ENCODE measurements at regions not wholly inside any gene's neighbourhood (a gene's known extent, or its start where the extent isn't known, plus 50 kb on each side); places are given as distances from the start of the nearest gene placed in this dataset.

DNA sequence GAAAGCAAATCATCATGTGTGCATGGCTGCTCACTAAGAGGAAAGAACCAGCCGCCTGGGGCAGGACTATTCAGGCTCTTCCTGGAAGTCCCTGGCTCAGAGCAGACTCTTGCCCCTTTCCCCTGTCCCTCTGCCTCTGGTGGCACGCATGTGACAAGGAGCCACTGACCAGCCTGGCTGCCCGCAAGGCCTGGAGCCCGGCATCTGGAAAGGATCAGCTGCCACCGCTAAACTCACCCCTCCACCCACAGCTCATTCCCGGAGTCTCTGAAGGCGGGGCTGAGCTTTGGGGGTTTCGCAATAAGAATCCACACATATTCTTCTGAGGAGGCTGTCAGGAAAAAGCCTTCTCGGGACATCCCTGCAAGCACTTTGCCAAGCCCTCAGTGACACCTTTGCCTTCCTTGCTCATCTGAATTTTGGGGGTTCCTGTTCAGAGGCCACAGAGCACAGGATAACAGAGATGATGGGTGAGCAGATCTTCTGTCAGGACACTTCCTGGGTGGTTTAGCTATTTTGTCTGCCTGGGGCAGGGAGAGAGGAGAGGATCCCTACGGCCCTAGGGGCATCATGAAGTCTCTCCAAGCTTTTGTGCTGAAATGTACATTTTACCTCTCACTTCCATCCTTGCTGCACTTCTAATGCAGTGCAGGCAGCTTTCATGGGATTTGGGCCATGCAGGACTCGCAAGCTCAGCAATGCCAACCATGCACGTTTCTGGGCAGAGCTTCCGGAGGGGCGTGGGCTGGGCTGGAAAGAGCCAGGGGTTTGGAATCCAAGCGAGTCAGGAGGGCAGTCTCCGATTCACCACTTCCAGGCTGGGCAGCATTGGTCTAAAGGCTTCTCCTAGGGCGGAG lies 124.8 kb upstream of the MAP1LC3B2 start:
- peak; percentile 61 for DNase-seq
- Mint-ChIP-seq H3K4me3 (no peak overlapping the region), H3K36me3 (ENCODE audit: low read depth) (no peaks in the 10 kb centered on the region), H3K27me3 (ENCODE audit: low read depth, poor library complexity) (peaks cover 3% of the 10 kb centered on the region), H3K9me3 (peaks cover 4% of the 10 kb centered on the region), H3K4me1 (peaks cover 57% of the 10 kb centered on the region), H3K27ac (no peak overlapping the region)
- TF ChIP-seq CTCF (IDR thresholded peaks at IDR 0.05), result no peak

- Mint-ChIP-seq H3K36me3 (ENCODE audit: low read depth) (no peaks in the 10 kb centered on the region), H3K27ac (no peak overlapping the region), H3K4me3 (no peak overlapping the region), H3K27me3 (ENCODE audit: low read depth, poor library complexity) (no peaks in the 10 kb centered on the region), H3K9me3 (peaks cover 4% of the 10 kb centered on the region), H3K4me1 (peaks cover 57% of the 10 kb centered on the region)
- no peak for DNase-seq
- TF ChIP-seq CTCF (IDR thresholded peaks at IDR 0.05), result no peak
Measured at GRCh38 chr12:116435984-116436383, 123.2 kb upstream of the MAP1LC3B2 start.

DNA sequence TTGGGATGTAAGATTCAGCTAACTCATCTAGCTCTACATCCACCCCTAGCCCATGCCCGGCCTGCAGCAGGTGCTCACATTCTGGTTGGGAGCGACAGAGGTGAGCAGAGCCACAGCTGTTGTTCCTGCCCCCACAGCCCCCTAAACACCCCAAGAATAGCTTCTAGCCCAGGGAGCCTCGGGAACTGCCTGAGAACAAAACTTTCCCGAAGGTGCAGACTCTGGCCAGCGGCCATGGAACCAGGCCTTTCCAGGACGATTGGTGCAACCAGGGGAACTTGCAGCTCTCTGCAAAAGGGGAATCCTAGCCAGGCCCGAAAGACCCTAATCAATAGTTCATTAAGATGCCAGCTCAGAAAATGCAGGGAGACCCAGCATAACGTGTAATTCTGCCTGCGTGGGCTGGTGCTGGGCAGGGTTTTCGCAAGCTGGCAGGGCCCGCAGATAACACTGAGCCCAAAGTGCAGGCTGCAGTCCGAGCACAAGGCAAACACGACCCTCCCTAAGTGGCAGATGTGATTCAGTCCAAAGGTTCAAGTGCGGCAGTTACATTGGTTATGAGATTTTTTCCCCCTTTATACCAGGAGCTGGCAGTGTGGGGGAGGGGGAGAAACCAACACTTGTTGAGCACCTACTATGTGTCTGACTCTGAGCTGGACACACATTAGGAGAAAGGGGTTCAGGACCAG lies 122.5 kb upstream of the MAP1LC3B2 start:
- H3K27ac Mint-ChIP-seq, result peak overlapping the region; percentile 39
- H3K27me3 Mint-ChIP-seq (ENCODE audit: low read depth, poor library complexity), result no peaks in the 10 kb centered on the region
- peaks cover 56% of the 10 kb centered on the region for H3K4me1 Mint-ChIP-seq
- peaks cover 4% of the 10 kb centered on the region for H3K9me3 Mint-ChIP-seq
- no peak for TF ChIP-seq CTCF (IDR thresholded peaks at IDR 0.05)
- no peaks in the 10 kb centered on the region for H3K36me3 Mint-ChIP-seq (ENCODE audit: low read depth)
- no peak overlapping the region for H3K4me3 Mint-ChIP-seq
- no peak for DNase-seq

DNA sequence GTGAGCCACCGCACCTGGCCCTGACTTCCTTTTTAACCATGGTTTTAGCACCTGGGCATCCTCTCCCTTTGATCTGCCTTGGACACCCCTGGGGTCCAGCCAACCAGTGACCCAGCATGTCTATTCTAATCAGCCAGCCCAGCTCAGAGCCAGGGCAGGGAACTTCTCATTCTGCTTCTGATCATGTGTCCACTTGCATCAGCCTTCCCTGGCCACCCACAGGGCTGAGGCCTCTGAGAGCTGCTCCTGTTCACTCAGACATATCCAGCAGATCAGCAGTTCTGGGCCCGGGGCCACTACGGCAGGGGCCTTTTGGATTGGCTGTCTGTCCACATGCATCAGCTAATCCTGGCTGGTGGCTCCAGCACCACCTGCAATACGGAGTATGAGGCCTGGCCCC lies 117.9 kb upstream of the MAP1LC3B2 start:
- H3K27me3 Mint-ChIP-seq (ENCODE audit: low read depth, poor library complexity), result peaks cover 4% of the 10 kb centered on the region
- H3K36me3 Mint-ChIP-seq (ENCODE audit: low read depth), result no peaks in the 10 kb centered on the region
- no peaks in the 10 kb centered on the region for H3K9me3 Mint-ChIP-seq
- H3K4me3 Mint-ChIP-seq, result no peak overlapping the region
- H3K27ac Mint-ChIP-seq, result no peak overlapping the region
- TF ChIP-seq CTCF (IDR thresholded peaks at IDR 0.05), result no peak
- no peak for DNase-seq
- H3K4me1 Mint-ChIP-seq, result peaks cover 57% of the 10 kb centered on the region

DNA sequence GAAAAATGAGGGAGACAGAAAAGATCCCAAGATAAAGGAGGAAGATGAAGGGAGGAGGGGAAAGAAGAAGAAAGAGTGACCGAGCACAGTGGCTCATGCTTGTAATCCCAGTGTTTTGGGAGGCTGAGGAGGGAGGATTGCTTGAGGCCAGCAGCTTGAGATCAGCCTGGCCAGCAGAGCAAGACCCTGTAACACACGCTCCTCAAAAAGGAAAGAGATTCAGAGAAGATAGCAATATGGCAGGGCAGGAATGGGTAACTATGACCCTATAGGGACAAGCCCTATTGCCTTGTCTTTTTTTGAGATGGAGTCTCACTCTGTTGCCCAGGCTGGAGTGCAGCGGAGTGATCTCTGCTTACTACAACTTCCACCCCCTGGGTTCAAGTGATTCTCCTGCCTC lies 116.9 kb upstream of the MAP1LC3B2 start:
- H3K9me3 Mint-ChIP-seq, result no peaks in the 10 kb centered on the region
- DNase-seq, result no peak
- H3K4me3 Mint-ChIP-seq, result no peak overlapping the region
- H3K36me3 Mint-ChIP-seq (ENCODE audit: low read depth), result no peaks in the 10 kb centered on the region
- TF ChIP-seq CTCF (IDR thresholded peaks at IDR 0.05), result no peak
- no peak overlapping the region for H3K27ac Mint-ChIP-seq
- H3K4me1 Mint-ChIP-seq, result peaks cover 47% of the 10 kb centered on the region
- H3K27me3 Mint-ChIP-seq (ENCODE audit: low read depth, poor library complexity), result peaks cover 9% of the 10 kb centered on the region
